HG03139 (cell line): ENCODE measurements at regions not wholly inside any gene's neighbourhood (a gene's known extent, or its start where the extent isn't known, plus 50 kb on each side); places are given as distances from the start of the nearest gene placed in this dataset.
A peak's percentile ranks its signal among the peaks of the same experiment; 100 is the strongest.
"Not testable (repeated sequence)": the region's sequence is repeated elsewhere in the genome, so short reads cannot be mapped to it uniquely, and the experiment has no call there.

Experiments used
- ATAC-seq: cut with Tn5 transposase; IDR thresholded peaks from one replicate; pipeline ENCODE4 v1.9.1; 2021; ENCODE audit not compliant: unreplicated experiment

- ATAC-seq, result no peak
Observed at GRCh38 chr12:4822572-4822971, 87.1 kb upstream of the KCNA1 start.

GRCh38 chr12:4824380-4824779 lies 85.3 kb upstream of the KCNA1 start:
- no peak for ATAC-seq

GRCh38 chr12:4825011-4825858 lies 84.5 kb upstream of the KCNA1 start:
- no peak for ATAC-seq

DNA sequence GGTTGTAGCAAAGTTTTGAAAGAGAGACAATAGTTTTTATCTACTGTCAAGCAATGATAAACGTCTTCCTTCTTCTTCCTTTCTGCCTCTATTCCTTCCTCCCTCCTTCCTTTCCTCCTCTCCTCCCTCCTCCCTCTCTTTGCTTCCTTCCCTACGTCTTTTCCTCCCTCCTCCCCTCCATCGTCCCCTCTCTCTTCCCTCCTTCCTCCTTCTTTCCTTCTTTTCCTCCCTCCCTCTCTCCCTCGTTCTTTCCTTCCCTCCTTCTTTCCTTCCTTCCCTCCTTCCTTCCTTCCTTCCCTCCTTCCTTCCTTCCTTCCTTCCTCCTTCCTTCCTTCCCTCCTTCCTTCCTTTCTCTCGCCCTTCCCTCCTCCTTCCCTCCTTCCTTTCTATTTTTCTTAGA lies 82.8 kb upstream of the KCNA1 start:
- no peak for ATAC-seq

DNA sequence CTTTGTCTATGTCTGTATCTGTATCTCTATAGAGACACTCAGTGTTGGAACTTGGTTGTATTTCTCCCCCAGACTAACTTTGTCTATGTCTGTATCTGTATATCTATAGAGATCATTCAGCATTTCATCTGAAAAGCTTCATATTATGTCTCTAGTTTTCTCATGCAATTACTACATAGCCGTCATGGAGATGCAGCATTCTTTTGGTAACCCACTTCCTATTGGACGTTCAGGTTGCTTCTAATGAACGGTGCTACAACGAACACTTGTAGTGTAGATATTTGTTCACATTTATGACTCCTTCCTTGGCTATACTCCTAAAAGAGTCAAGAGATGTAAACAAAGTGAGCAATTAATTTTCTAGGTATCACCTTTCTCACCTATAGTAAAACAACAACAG lies 81.5 kb upstream of the KCNA1 start:
- ATAC-seq, result no peak

DNA sequence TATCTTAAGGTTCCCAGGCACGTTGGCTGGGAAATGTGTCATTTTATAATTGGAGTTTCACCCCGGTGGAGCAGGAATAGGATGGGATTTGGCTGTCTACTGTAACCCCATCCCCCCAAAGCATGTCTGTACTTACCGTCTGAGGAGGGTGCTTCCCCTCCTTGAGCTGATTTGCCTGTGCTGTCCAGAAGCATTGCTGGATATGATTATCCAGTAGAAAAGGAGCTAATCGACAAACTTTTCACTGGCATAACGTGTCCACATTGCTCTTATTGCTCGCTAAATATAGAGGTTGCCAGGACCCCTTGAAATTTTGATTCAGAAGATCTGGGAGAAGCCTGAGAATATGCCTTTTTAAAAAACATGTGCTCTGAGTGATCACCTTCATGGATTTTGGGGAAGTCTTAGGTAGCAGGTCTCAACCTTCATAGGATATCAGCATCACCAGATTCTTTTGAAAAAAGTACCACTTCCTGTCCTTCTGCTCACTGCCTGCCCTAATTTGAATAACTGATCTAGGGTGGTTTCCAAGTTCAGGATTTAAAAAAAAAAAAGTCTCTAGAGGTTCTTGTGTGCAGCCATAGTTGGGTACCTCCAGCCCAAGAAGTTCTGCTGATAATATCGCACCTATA lies 80.4 kb upstream of the KCNA1 start:
- ATAC-seq, result peak; percentile 87

DNA sequence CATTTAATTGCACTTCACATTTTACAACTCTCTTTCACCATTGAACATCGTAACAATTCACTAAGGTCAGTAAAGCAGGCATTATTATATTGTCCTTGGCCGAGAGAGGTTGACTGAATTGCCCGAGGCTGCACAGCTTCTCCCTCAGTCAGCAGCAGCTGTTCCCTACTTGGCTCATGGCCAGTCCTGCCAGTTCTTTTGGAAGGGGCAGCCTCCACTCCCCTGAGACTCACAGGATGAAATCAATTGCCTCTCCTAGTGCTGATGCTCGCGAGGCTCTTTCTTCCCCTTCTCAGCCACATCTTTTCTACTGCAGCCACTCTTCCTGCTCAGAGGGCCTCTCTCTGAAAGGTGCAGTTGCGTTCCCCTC lies 79.9 kb upstream of the KCNA1 start:
- ATAC-seq, result peak; percentile 13

DNA sequence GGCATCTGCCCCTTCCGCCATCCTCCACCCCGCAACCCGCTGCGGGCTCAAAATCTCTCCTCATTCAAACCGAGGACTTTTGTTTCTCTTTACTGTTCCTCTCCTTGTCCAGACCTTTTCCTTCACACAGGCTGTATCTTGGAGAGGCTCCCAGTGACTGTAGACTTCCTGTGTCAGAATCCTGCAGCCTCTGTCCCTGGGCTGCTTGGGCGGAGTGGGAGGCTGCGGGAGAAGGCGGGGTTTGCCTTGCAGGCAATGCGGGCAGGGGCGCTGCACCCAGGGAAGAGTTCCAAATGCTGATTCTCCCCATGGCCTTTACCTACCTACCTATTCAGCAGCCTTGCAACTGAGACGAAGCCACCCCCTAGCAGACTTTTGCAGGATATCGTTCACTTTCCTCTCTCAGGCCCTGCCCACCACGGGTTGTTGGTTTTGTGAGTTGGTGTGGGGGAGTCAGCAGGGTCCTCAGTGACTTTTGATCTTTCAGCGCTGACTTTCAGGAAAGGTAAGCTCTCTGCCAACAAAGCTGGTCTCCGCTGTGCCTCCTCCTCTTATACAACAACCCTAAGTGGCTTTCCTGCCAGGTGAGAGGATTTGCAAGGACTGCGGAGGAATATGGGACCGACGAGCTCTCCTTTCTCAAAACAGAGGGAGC lies 79.0 kb upstream of the KCNA1 start:
- no peak for ATAC-seq

DNA sequence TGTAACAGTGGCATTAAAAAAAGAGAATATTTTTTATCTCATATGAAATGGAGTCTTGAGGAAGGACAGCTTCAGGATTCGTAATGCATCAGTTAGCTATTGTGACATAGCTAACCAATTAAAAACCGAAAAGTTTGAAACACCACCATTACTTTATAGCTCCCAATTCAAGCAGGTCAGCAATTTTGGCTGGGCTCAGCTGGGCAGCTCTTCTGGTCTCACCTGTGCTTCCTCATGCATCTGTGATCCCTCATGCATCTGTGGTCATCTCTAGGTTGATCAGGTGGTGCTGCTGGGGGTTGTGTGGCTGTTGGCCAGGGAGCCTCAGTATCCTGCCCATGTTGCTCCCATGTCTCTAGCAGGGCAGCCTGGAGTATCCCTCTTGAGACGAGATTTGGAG lies 76.7 kb upstream of the KCNA1 start:
- ATAC-seq, result no peak

DNA sequence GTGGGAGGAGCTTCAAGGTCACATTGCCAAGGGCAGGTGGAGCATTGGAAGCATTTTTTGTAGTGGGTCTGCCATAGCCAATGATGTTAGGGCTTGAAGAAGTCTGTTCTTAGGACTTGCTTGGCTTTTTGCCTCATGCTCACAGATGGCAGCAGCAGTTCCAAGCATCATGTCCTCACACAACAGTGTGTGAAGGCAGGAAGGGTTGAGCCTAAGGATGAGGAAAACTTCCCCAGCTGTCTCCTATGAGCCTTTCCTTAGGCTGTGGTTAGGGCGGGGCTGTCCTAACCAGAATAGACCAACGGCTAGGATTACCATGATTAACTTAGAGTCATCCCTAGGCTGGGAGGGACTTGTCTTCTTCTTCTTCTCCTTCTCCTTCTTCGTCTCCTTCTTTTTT lies 76.2 kb upstream of the KCNA1 start:
- no peak for ATAC-seq

DNA sequence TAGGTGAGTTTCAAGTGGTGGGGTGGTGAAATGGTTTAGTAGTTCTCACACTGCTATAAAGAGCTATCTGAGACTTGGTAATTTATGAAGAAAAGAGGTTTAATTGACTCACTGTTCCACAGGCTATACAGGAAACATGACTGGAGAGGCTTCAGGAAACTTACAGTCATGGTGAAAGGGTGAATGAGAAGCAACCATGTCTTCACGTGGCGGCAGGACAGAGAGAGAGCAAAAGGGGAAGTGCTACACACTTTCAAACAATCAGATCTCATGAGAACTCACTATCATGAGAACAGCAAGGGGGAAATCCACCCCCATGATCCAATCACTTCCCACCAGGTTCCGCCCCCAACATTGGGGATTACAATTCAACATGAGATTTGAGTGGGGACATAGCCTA lies 67.3 kb upstream of the KCNA1 start:
- ATAC-seq, result not testable (repeated sequence)

GRCh38 chr12:4843907-4844306 lies 65.8 kb upstream of the KCNA1 start:
- ATAC-seq, result no peak

DNA sequence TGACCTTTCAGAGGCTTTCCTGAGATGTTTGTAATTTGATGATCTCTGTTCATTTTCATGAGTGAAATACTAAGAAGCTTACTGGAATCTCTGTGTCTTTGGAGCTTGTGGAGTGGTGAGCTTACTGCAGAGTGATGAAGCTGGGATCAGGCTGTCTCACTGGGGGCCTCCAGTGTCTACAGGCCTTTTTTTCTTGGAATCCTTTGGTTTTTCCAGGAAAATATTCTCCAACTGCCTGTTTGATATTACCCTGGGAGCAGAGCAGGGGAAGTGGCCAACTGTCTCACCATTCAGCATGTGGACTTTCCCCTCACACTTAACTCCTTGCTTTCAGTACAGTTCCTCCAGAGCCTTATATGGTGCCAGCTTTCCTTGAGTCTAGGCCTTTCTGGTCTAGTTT lies 62.0 kb upstream of the KCNA1 start:
- ATAC-seq, result no peak

DNA sequence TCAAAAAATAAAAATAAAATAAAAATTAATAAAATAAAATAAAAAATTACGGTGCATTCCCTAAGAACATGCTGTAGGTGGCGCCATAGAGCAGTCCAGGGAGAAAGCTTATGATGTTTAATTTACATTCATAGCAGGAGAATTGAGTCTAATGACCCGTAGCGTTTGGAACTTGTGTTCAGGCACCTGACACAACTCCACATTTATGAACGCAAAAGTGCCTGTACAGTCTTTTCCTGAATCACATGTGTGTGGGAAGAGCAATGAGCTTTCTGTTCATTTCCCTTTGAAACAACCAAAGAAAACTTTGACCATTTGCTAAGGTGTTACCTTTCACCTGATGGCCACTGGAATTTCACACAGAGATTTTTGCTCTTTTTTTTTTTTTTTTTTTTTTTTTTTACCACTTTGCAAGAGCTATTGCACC lies 60.6 kb upstream of the KCNA1 start:
- ATAC-seq, result no peak

GRCh38 chr12:4849795-4850345 lies 59.8 kb upstream of the KCNA1 start:
- ATAC-seq, result no peak

DNA sequence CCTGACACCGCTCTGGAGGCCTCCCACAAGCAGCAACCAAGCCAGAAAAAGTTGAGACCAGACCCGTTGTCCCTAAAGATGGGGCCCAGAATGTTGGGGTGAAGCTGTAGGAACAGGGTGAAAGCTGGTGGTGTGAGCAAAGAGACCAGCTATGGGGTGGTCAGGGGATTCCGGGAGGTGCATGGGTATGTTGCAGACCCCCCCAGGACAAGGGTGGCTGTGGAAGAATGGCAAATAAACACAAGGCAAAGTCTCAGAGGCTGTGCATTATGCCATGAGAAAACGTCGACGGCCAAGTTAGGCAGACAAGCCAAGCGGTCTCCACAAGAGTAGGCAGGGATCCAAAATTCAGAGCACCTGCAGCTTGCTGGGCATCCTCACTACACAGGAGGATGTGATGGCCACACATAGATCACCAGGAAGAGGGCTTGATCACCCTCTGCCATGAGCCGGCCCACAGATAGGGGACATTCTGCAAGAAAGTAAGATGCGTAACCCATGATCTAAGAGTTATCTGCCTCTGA lies 58.8 kb upstream of the KCNA1 start:
- ATAC-seq, result no peak

GRCh38 chr12:4852308-4852707 lies 57.4 kb upstream of the KCNA1 start:
- ATAC-seq, result no peak

- no peak for ATAC-seq
Observed at GRCh38 chr12:4852911-4853310, 56.8 kb upstream of the KCNA1 start.

- no peak for ATAC-seq
Observed at GRCh38 chr12:4855121-4855924, 54.4 kb upstream of the KCNA1 start.

GRCh38 chr12:4856596-4856995 lies 53.1 kb upstream of the KCNA1 start:
- no peak for ATAC-seq
